Middle frontal gyrus (tissue), 1 donor: ENCODE measurements at regions not wholly inside any gene's neighbourhood (a gene's known extent, or its start where the extent isn't known, plus 50 kb on each side); places are given as distances from the start of the nearest gene placed in this dataset.
"Not testable (repeated sequence)": the region's sequence is repeated elsewhere in the genome, so short reads cannot be mapped to it uniquely, and the experiment has no call there.

Experiments
- DNase-seq: peaks from one replicate; pipeline ENCODE4 v3.0.0-alpha.2; 2015; ENCODE audit warnings: low spot score; ENCODE audit errors: extremely low spot score

DNA sequence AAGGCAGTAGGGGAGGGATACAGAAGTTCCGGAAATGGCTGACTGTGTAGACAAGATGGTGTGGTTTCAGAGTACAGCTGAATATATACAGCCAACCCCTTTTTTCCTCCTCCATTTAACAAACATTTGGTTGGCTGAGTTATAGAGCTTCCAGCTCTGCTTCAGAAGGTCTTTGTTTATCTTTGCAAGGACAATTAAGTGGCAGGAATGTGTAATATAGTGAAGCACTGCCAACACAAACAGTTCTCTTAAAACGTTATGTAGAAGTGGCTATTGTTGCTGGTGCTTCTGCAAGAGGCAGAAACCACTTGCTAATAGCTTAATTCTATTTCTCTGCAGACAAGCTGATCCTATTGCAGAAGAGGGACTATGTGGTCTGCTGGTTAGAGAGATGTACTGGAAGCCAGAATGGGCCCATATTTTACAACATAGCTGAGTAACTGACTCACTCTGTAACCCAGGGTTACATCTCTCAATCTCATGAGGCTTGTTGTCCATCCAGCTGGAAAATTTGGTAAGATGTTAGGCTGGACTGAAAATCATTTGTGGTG lies 62.7 kb upstream of the OSMR start:
- no peak for DNase-seq

DNA sequence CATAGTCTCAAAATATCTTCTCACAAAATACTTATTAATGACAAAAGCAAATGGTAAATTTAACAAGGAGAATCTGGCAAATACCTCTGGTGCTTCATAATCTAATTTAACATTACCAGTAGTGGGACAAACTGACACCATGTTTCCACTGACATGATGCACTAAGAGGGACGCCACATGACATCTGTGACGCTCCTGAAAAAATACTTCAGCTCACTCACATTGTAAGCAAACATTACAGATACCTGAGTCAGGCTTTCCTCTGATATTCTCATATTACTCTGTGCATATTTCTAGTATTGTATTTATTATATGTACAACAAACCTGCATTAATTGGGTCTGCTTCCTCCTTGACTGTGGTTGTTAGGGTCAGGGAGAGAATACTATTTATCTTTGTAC lies 56.7 kb upstream of the OSMR start:
- DNase-seq, result no peak

DNA sequence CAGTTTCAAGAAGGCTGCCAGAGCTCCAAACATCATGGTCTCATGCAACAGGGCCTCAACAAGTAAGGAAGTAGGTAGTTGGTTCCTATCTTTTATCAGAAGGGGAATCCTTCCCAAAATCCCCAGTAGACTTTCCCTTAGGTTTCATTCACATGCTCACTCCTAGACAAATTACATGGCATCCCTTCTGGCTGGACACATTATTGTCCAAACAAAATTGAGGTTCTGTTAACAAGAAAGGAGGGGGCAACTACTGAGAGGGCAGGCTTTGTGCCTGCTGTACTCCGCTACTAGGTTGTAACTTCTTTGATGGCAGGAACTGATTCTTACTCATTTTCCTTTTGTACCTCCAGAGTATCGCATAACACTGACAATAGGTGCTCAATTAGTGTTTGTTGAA lies 56.0 kb upstream of the OSMR start:
- DNase-seq, result no peak

DNA sequence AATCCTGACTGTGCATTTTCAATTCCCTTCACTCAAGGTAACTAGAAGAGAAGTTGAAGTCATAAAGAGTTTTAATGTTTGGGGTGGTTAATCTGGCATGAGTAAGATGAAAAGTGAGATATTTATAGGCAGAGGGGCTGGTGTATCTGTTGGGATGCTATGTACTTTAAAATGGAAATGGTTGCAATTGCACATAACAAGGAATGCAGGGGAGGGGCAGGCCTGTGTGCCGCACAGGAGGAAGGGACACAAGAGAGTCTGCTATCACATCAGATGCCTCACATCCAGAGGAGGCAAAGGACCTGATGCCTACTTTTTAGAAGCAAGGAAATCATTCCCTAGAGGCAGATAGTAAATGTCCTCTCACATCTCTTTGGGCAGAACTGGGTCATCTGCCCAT lies 55.5 kb upstream of the OSMR start:
- DNase-seq, result no peak

DNA sequence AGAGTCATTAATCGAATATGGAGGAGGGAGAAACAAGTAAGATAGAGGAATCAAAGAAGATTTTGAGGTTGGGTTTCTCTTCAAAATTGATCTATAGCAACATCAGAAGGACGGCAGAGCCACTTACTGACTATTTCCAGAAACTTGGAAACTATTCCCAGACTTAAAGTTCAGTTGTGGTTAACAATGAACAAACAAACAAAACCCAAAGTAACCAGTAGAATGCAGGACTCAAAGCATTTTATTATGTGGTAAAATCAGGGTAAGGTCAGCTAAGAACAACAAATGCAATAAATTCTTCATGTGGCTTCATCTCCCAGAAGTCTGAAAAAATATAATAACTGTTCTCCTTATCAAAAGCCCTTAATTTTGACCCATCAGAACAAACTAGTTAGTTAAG lies 54.9 kb upstream of the OSMR start:
- no peak for DNase-seq

DNA sequence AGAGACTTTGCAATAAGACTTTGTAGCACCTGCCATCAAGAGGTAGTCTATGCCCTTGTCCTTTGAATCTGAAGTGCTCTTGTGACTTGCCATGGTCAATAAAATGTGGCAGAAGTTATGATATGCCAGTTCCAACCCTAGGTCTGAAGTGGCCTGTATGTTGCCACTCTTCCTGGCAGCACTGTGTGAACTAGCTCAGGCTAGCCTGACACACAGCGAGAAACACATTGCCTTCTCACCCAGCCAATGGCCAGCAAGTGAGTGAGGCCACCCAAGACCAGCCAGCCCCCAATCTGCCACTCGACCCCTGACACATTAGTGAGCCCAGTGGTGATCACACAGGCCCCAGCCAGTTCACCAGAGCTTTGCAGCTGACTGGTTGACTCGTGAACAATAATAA lies 52.7 kb upstream of the OSMR start:
- DNase-seq, result no peak

DNA sequence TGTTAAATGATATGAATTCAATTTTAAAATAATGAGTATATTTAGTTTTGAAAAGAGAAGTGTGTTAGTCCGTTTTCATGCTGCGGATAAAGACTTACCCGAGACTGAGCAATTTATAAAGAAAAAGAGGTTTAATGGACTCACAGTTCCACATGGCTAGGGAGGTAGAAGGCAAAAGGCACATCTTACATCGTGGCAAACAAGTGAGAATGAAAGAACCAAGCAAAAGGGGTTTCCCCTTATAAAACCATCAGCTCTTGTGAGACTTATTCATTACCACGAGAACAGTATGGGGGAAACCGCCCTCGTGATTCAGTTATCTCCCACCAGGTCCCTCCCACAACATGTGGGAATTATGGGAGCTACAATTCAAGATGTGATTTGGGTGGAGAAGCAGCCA lies 51.8 kb upstream of the OSMR start:
- DNase-seq, result not testable (repeated sequence)

DNA sequence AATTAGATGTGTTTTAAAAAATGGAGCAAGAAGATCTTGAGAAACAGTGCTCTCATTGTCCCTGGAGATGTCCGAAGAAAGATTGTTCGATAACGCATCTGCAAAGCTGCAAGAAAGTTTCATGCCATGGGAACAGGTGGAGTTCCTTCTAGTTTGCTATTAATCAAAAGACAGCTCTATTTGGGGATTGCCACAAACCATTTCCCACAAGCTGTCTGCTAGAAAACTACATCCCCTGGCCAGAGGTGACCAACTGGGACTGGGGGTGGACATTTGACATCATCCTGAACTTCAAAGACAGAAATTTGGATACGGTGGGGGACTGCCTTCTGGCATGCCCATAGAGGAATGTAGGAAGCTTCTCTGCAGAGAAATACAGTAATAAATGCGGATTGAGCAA lies 50.8 kb upstream of the OSMR start:
- no peak for DNase-seq

DNA sequence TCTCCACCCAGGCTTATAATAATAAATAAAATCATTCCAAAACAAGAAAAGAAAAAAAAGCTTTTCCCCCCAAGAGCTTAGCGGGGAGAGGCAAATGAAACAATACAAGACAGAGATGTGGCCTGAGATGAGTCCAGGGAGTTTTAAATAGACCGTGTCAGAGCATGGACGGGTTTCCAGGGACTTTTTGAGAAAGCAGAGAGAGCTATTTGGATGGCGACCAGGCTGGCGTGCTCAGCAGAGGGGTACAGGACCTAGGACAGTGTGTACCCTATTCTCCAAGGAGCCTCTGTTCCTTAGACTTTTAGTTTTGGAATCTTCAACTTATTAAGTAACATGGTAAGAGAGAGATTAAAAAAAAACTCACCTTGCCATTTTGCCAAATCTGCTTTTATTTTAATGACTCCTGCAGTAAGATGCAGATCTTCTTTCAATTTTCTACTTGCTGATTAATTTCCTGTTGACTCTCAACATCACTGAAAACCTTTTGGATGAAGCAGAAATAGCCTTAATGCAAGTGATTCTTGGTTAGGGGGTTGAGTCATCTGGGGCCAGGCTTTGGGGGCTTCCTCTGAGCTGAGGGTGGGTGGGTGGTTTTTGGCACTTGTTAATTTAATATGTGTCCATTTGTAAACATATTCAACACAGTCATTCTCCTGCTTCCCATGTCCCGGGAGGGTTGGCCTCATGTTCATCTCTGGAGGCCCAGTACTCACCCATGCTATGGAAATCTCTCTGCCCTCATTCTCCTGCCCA lies 49.6 kb upstream of the OSMR start:
- DNase-seq, result no peak
